ENCODE measurements at regions not wholly inside any gene's neighbourhood (a gene's known extent, or its start where the extent isn't known, plus 50 kb on each side); places are given as distances from the start of the nearest gene placed in this dataset.

DNA sequence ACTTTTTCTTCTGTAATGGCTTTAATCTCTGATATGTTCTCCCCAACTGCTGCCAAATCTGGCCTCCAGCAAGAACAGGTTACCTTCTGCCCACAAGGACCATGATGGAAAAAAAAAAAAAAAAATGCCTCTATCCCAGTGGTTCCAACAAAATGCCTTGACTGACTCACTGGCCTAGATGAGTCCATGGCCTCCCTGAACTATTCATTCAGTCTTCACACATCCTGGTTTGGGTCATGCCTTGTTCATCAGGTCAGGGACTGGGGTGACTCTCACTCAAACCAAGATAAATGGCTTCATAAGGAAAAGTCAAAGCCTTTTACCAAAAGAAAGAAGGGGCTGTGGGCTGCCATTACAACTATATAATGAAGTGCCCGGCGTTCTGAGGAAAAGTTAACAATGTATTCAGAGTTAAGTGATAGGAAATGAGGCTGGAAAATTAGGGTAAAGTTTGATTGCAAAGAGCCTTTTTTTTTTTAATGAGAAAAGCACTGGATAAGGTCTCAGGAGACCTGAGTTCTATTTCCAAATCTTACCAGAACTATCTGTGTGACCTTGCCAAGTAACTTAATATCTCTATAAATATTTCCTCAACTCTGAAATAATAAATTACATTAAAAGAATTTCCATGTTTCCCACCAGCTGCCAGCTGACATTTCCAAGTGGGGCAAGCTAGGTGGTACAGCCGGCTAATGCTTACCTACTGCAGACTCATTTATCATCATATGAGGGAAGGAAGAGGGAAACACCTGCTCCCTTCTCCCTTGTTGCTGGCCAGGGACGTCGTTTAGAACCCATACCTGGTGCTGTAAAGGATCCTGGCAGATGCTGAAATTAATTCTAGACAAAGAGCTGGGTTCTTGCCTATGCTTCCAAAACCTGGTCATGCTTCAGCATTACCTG, 380.0 kb upstream of the MARCKS start:
- TF ChIP-seq, protein P1, sequence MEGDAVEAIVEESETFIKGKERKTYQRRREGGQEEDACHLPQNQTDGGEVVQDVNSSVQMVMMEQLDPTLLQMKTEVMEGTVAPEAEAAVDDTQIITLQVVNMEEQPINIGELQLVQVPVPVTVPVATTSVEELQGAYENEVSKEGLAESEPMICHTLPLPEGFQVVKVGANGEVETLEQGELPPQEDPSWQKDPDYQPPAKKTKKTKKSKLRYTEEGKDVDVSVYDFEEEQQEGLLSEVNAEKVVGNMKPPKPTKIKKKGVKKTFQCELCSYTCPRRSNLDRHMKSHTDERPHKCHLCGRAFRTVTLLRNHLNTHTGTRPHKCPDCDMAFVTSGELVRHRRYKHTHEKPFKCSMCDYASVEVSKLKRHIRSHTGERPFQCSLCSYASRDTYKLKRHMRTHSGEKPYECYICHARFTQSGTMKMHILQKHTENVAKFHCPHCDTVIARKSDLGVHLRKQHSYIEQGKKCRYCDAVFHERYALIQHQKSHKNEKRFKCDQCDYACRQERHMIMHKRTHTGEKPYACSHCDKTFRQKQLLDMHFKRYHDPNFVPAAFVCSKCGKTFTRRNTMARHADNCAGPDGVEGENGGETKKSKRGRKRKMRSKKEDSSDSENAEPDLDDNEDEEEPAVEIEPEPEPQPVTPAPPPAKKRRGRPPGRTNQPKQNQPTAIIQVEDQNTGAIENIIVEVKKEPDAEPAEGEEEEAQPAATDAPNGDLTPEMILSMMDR (IDR thresholded peaks at IDR 0.05; ENCODE audit: control extremely low read depth, extremely low read depth, low read depth, missing control alignments), result no peak
- POLR2A ChIA-PET, result no interaction called here
- CTCF ChIA-PET, result interaction anchor here (1.0 to 1.2 kb wide), 2 partner anchors 16 to 22 kb away, joined by 3 to 4 read pairs; no protein-coding TSS in a partner anchor
- DNase-seq (ENCODE audit: extremely low spot score), result no peak

DNA sequence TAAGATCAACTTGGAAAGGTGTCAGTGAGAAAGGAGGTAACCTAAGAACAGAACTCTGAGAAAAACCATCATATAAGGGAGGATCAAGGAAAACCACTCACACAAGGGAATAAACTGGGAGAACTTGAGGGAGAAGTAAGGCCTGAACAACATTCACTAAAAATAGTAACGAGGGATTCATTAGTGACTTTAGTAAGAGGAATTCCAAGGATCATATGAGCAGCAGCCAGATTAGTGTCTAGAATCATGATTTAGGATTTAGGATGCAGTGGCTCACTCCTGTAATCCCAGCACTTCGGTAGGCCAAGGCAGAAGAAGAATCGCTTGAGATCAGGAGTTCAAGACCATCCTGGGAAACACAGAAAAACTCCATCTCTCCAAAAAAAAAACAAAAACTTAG, 376.5 kb upstream of the MARCKS start:
- DNase-seq (ENCODE audit: extremely low spot score), result no peak
- ChIA-PET CTCF (interaction anchor here (1.2 kb wide), 1 partner anchor 378 kb away, joined by 3 read pairs; no protein-coding TSS in a partner anchor), POLR2A (no interaction called here)
- TF ChIP-seq, protein P1 (IDR thresholded peaks at IDR 0.05; ENCODE audit: control extremely low read depth, extremely low read depth, low read depth, missing control alignments), result no peak

DNA sequence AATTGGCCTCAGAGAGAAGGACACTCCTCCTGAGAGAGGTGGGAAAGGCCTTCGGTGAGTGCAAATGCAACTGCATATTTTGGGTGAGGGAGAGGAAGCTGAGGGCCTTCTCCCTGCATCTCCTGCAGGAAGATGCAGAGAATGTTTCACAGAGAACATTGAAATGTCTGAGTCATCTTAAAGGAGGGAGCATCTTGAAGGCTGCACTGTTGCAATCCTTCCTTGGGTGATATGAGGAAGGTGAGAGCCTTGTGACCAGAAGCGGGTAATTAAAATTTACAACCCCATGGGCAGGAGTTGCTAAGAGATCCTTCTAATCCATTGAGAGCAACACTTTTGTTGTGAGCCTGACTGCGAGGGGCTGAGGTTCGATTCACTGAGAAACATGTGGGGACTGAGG, 375.7 kb upstream of the MARCKS start:
- POLR2A ChIA-PET, result no interaction called here
- no peak for DNase-seq (ENCODE audit: extremely low spot score)
- CTCF ChIA-PET, result interaction anchor here (1.2 kb wide), 1 partner anchor 377 kb away, joined by 3 read pairs; no protein-coding TSS in a partner anchor
- TF ChIP-seq, protein P1 (IDR thresholded peaks at IDR 0.05; ENCODE audit: control extremely low read depth, extremely low read depth, low read depth, missing control alignments), result no peak

DNA sequence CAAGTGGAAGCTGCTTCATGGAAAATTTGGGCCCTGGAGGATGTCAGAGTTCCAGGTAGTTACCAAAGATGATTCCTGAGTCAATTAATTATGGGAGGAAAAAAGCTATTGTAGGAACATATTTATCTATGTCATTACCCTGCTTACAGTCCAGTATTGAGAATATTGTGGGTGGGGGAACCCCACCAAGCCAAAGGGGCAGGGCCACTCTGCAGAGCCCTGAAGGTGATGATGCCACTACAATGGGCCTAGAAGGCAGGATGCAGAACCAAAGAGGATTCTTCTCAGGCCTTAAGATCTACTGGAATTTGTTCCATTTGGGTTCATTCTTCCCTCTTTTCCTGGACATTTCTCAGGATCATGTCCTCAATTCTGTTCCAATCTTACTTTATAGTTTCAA, 375.2 kb upstream of the MARCKS start:
- peak; percentile 15 for DNase-seq (ENCODE audit: extremely low spot score)
- POLR2A ChIA-PET, result no interaction called here
- TF ChIP-seq, protein P1 (IDR thresholded peaks at IDR 0.05; ENCODE audit: control extremely low read depth, extremely low read depth, low read depth, missing control alignments), result no peak
- CTCF ChIA-PET, result no interaction called here

DNA sequence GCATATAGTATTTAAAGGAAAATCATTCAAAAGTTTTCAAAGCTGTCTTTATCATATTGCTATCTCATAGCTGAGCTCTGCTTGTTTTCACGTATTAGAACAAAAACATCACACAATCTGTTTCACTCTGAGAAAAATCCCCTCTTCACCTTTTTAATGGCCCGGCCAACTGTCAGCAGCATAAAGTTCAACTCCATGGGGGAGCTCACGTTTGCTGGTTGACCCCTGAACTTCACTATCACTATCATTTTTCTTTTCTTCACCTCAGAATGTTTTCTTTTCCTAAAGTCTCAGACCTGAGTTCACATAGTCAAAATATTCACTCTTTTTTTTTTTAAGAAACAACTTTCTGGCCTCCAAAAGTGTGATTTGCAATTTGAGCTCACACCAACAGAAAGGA, 374.4 kb upstream of the MARCKS start:
- TF ChIP-seq, protein P1 (IDR thresholded peaks at IDR 0.05; ENCODE audit: control extremely low read depth, extremely low read depth, low read depth, missing control alignments), result no peak
- POLR2A ChIA-PET, result no interaction called here
- CTCF ChIA-PET, result interaction anchor here (0.7 to 0.9 kb wide), 2 partner anchors 376 to 427 kb away, joined by 3 to 4 read pairs; no protein-coding TSS in a partner anchor
- DNase-seq (ENCODE audit: extremely low spot score), result no peak

DNA sequence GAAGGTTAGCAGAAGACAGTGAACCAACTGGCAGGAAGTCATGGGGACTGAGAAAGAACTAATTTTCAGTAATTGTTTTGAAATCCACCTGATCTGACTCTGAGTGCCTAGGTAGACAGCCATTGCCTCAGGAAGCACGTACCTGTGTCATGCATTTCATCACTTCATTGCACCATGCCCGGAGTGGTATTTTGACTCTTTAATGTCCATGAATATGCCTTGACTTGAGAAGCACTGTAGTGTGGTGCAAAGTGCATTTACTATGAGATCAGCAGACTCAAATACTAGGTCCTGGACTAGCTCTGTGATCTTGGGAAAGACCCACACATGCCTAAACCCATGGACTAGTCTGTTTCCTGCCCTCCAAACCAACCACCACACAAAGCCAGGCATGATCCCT, 370.9 kb upstream of the MARCKS start:
- no peak for DNase-seq (ENCODE audit: extremely low spot score)
- CTCF ChIA-PET, result interaction anchor here (2.9 kb wide), 1 partner anchor 21 kb away, joined by 15 read pairs; no protein-coding TSS in a partner anchor
- TF ChIP-seq, protein P1 (IDR thresholded peaks at IDR 0.05; ENCODE audit: control extremely low read depth, extremely low read depth, low read depth, missing control alignments), result no peak
- POLR2A ChIA-PET, result no interaction called here

Data from GM10248 (cell line).